Right renal cortex interstitium (tissue), 3 donors: ENCODE measurements at regions not wholly inside any gene's neighbourhood (a gene's known extent, or its start where the extent isn't known, plus 50 kb on each side); places are given as distances from the start of the nearest gene placed in this dataset.

Source experiments
- DNase-seq, 3 donors: peaks; one replicate each; pipeline ENCODE4 v3.0.0-alpha.2; 2013; ENCODE audit warnings: low read depth in 3 of 3, low spot score in 2 of 3

DNA sequence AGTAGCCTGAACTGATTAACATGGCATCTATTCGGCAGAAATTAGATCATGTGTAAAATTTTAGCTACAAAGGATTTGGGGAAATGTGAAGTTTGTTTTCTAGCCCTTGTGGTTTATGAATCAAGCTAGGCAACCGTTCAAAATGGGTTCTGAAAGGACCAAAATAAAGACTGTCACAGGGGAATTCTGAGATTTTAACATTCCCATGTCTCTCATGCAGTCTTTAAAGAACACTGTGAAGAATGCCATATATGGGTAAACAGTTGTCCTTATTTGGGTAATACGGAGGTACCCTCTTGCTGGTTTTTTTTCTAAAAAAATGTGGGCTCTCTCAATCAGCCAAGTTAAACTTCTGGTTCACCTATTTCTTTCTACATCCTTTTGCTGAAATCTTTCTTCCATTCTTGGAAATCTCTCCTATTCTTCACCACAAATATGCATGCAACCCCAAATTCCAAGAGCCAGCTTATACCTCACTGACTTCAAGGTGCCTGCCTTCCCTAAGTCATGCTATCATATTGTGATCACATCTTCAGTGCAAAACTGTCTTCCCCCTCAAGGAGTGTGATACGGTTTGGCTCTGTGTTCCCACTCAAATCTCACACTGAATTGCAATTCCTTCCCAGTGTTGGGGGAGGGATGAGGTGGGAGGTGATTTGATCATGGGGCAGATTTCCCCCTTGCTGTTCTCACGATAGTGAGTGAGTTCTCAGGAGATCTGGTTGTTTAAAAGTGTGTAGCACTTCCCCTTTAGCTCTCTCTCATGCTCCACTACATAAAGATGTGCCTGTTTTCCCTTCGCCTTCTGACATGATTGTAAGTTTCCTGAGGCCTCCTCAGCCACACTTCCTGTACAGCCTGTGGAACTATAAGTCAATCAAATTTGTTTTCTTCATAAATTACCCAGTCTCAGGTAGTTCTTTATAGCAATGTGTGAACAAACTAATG is 308.7 kb downstream of the TTLL7 start:
- DNase-seq, result no peak

DNA sequence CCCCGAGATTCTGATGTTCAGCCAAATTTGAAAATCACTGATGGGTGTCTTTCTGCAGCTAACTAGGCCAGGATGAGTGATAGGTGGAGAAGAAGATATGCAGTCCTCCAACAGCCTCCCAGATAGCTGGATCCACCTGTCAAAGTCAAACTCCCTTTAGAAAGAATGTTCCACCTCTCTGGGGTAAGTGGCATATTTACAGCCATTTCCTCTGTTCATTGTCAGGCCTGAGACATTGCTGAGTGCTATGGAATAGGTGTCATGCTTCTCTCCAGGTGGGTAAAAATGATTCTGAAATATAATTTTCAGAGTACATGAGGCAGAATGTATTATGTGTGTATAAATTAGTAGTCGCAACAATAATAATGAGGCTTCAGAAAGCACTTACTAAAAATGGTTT is 316.8 kb downstream of the TTLL7 start:
- DNase-seq, result no peak

DNA sequence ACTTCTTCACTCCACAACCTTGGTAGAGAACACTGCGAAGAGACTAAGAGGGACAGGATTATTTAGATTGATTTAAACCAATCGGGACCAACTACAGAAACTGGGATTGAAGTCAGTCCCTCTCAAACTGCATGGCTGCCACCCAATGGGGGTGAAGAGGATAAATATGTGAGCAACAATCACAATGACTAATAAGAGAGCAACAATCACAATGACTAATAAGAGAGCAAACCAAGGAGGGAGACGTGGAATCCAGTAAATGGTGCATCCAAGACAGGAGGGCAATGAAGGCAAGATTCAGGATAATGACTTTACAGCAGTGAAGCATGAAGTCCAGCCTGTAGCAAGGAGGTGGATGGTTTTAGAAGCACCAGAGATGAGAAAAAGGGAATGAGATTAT is 322.8 kb downstream of the TTLL7 start:
- DNase-seq, result no peak

DNA sequence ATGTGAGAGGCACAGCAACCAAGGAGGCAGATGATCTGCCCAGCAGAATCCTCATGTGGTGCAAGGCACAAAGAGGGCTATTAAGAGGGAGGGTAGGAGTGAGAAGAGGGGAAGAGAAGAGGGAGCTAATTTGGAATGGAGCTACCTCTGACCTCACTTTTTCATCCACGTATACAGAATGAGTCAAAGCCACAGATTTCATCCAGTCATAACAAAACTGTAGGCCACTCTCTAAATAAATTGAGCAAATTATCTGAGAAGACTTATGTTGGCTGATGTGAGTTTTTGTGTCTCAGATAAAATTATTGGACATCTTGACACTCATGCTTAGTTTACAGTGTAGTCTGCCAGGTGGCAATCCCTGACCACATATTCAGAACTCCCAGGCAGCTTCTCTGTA is 325.6 kb downstream of the TTLL7 start:
- DNase-seq, result no peak

DNA sequence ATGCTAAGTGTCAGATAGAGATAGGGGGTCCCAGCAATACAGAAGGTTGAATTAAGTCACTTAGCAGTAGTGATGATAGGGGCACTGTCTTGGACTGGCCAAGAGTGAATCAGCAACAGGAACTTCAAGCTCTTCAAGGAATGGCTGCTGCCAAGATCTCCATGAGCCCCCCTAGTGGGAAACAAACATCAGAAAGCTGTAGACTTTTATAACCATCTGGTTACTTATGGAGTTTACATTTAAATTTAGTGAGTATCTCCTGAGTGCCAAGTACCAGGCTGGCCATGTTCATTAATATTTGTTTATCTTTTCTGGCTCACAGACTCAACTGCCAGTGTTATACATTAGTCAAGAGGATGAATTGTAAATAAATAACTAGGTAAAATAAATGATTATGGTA is 327.3 kb downstream of the TTLL7 start:
- DNase-seq, result no peak

DNA sequence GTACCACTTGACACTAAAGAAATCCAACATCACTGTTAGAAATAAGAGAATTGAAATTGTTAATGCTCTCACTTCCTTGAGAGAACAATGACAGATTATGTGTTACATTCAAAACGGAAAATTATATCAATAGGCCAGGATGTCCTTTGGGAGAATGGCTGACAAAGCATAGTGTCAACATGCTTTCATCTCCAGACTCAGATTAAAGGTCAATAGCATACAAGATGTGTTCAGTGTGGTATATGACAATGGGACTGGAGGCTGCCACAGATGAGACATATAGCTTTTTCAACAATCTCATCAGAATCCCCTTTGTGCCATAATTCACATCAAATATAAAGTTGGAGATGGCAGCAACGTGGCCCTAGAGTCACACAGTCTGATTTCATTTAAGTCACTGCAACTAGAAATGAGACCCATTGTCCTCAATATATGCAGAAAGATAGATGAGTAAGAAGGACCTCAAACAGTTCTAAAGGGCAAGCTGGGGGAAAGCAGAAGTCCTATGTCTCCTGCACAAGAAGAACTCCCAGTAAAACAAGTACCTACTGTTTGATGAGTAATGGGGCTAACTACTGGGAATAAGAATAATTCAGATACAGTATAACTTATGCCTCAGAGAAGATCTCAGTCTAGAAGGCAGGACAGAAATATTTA is 327.9 kb downstream of the TTLL7 start:
- DNase-seq, result no peak

DNA sequence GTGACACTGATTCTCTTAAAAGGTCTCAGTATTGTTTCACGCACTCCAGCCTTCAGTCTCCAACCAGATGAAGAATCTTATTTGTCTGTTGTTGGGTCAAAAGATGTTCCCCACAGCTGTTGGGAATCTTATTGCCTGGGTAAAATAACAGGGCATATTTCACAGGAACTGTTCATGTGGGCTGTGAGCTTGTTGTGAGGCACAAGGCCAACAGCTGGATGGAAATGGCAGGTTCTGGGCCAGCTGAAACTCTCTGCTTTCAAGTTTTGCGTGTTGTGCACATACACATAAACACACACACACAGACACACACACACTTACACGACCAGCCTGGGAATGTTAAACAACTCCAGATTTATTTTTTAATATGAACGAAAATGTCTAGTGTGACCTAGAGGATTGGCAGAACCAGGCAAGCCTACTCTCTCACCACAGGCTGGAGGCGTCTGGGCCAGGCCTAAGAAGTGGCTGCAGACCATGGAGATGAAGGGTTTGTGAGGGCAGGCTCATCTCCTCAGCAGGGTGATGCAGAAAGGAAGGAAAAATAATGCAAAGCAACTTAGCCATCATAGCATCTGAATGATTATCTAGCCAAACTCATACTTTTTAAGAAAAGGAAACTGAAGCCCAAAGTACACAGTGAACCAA is 357.0 kb downstream of the TTLL7 start:
- no peak for DNase-seq

DNA sequence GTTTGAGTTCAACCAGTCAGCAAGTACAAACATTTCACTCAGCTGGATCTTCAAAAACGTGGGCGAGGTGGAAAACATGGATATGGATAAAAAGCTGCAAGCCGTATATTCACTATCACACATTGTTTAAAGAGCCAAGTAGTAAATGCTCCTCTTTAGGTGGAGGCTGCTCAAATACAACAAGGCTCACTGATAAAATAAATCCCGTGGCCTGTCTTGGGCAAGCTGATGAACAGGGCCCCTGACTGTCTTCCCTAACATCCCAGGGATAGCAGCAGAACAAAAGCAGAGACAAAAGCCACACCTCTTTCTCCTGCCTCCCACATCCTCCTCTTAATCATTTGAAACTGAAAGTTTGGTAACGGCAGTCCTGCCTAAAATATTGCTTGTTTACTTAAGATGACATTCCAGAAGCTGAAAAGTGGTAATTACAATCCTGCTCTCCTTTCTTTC is 357.7 kb downstream of the TTLL7 start:
- no peak for DNase-seq

DNA sequence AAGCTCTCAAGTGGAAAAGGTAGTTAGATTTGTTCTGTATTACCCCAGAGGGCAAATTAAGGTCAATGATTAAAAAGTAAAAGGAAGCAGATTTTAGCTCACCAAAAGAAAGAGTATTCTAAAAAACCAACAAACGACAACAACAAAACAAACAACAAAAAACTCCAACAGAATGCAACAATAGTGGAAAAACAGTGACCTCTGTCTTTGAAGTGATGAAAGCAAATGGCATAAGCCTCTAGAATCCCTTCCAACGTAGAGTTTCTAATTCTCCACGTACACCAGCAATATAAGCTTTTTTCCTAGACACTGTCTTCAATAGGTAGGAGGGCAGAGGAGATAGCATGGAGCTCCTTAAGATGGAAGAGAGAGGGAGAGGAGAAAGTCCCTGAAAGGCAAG is 359.1 kb downstream of the TTLL7 start:
- DNase-seq, result no peak

DNA sequence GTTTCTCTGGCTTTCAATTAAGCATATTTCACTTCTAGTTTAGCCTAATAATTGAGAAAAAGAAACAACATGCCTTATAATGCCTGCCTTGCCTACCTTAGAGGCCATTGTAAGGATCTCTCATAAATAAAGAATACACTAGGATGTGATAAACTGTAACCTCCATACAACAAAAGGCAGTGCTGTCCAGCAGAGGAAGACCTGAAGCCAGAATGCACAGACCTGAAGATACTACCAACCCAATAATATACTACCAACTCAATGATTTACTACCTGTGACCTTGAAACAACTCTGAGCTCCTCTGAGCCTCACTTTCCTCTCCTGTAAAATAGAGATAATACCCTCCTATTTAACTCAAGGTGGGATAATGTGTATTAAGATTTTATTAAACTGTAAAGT is 361.3 kb downstream of the TTLL7 start:
- DNase-seq, result no peak

DNA sequence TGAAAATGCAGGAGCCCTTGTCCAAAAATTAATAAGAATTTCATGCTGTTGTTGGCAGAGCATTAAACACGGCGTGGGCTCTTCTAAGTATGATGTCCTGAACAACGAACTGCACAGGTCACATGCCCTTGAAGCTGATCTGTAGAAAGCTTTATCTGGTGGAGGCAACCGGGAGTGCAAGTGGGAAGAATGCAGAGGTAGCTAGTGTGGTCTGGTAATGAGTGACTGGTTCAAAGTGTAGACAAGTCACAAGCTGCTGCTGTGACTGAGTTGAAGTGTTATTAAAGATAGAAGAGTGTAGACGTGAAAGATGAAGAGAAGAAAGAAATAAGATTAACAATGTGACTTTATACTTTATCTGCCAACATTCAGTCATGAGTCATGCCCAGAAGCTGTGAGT is 361.9 kb downstream of the TTLL7 start:
- DNase-seq, result no peak

DNA sequence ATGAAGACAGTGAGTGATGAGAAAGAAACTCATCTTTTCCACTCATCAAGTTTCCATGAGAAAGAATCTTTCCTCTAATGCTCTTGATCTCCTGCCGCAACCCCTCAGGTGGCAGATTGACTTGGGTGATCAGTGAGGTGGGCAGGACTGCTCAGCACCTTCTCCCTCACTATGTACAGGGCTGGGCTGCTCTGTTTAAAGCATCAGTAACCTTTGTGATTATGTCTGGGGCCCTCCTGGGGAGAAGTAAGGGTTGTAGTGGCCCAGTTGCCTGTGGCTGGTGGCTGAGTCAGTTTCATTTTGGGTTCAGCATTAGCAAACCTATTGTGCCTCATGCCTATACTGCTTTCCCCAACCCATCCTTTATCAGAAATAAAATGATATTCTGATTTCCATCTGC is 366.0 kb downstream of the TTLL7 start:
- DNase-seq, result no peak

DNA sequence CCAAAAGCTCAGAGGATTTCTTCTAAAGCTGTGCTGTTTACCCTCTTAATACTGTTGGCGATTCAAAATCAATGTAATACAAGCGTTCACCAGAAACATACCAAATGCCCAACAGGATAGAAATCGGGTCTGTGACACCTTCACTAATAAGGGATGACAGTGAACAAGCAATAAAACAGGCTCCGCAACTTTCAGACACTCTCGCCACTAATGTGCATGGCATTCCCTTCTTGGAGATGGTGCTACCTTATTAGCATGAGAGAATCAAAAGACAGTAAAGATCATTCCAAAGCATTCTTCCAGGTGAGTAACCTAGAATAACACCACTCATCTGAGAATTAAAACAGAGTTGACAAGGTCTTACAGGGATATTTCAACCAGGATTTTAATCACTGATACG is 367.1 kb downstream of the TTLL7 start:
- DNase-seq, result no peak

DNA sequence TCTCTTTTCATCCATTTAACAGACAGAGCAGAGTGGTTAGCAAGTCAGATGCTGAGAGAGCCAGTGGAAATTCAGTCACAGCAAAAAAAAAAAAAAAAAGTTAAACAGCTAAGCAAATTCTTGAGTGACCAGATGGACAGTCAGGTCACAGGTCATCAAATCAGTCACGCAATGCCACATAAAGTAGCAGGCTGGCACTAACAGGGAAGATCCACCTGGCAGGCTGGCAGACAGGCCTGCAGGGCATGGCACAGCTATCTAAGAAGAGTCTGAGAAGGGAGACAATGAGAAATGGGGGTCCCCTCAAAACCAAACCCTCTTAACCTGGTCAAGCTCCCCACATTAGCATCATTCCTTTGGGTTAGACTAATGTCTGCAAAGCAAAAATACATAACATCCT is 371.9 kb downstream of the TTLL7 start:
- no peak for DNase-seq

DNA sequence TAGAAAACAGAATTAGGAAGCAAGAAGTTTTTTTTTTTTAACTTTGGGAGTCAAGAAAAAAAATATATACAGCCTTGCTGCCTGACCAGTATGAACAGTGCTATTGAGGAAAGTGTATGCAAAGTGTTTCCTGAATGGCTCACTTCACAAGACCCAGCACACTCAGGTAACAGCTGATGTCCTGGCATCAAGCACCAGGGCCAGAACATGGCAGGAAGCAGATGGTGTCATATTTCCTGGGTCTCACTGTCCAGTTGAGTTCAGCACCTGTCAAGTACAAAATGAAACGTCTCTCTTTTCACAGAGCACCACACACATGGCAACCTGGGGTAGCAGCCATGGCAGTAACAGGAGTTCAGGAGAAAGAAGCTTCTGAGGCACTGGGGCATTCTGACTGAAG is 372.3 kb downstream of the TTLL7 start:
- no peak for DNase-seq

DNA sequence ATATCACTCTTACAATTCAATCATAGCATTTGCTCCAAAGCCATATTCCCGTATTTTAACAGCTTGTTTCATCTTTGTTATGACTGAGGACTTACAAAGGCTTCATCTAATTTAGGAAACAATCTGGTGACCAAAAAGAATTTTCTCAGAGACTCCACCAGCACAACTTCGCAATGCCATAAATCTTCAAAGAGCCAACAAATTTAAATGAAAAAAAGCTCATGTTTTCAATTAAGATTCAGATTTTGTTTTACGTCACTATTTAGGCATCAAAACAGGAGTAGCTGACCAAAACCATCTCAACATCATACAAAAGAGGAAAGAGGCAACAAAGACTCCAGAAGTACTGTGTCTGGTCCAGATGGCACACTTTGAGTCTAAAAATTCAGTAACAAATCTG is 373.3 kb downstream of the TTLL7 start:
- DNase-seq, result no peak

DNA sequence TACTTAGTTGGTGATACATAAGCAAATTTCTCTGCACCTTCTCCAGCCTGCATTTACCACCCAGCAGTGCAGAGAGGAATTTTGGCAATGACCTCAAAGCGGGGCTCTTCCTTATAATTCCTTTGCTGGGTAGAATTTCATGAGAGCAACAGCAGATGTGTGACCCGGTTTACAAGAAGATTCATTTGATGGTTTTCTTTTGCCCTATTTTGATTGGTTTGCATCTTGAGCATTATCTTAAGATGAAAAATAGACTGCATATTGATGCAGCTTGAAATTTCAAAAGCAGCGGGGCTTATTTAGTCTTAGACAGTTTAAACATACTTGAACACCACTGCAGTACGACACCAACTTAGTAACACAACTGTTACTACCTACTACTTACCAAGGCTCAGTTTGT is 378.9 kb downstream of the TTLL7 start:
- DNase-seq, result no peak

DNA sequence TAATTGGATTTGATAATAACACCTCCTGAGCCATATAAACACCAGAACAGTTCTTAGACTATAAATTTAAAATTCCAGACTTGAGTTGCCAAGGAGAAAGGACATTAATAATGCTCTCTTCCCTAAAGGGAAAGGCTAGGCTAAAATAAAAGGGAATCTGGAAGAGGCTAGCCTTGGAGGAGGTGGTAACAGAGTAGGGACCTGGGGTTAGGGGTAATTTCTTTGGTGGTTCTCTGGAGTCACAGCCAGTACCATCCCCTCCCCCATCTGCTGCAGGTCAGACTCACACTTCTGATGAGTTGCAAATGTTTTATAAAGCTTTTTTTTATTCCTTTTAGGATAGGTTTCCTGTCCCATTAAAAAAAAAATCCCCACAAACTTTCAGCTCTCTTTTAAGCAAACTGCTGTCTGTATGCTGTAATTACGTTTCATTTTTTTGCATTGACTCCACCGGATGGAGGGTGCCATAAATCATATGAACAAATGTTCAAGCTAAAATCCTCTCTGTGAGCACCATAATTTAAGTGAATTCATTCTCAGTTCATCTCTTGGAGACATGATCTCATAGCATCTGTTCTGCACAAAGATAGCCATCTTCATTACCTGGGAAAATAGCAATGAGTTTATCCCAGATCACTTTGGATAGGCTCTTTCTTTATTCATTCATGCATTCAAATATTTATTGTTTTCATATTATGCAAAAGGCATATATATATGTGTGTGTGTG is 379.6 kb downstream of the TTLL7 start:
- no peak for DNase-seq

DNA sequence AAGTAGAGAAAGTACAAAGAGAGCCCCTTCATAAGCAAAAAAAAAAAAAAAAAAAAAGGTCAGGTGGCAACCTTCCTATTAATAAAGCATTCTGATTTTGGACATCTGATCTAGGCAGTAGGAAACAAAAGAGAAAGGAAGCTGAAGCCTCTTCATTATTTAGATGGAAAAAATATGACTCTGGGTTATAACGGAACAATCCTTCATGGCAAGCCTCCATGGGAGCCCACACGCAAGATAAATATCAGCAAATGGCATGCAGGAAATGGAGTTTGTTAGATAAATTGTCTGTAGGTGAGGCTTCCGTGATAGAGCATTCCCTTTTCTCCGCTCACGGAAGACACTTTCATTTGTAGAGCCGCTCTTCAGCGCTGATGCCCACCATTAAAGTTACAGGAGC is 381.0 kb downstream of the TTLL7 start:
- no peak for DNase-seq

DNA sequence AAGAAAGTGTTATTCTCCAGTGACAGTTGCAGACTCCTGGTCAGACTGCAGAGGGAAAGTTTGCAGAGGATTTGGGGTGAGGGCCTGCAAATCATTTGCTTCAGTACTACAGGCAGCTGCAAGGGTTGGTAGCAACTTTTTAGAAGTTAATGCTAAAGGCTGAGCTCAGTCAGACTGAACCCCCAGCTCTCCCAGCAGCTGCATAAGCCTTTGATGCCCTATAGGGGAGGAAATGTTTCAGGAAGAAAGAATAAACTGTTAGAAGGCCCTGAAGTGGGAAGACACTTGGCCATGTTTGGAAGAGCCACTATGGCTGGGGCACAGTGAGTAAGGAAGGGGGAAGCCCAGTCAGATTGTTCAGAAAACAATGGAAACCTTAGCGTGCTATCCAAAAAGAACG is 383.6 kb downstream of the TTLL7 start:
- DNase-seq, result no peak

DNA sequence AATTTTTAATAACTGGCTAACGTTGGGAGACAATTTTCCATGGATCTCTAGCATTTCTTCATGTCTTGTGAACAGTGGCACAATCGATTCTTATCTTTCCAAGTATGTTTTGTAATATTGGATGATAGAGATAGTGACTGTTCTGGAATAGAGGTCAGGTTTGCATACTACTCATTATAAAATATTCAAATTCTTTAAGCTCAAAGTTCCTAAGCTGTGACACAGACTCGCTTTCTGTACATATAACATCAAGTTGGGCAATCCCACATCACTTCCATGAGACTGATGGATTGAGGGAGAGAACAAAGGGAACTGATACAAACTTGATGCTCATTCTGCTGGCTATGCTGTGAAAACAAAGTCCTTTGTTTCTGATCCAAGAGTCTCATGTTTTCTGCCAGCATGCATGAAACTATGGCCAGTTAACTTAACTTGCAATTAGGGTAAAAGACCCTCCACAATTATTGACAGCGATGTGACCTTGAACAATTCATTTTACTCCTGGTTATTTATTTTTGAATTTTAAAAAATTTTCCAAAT is 392.4 kb downstream of the TTLL7 start:
- DNase-seq, result no peak
